ENCODE measurements at regions not wholly inside any gene's neighbourhood (a gene's known extent, or its start where the extent isn't known, plus 50 kb on each side); places are given as distances from the start of the nearest gene placed in this dataset.

DNA sequence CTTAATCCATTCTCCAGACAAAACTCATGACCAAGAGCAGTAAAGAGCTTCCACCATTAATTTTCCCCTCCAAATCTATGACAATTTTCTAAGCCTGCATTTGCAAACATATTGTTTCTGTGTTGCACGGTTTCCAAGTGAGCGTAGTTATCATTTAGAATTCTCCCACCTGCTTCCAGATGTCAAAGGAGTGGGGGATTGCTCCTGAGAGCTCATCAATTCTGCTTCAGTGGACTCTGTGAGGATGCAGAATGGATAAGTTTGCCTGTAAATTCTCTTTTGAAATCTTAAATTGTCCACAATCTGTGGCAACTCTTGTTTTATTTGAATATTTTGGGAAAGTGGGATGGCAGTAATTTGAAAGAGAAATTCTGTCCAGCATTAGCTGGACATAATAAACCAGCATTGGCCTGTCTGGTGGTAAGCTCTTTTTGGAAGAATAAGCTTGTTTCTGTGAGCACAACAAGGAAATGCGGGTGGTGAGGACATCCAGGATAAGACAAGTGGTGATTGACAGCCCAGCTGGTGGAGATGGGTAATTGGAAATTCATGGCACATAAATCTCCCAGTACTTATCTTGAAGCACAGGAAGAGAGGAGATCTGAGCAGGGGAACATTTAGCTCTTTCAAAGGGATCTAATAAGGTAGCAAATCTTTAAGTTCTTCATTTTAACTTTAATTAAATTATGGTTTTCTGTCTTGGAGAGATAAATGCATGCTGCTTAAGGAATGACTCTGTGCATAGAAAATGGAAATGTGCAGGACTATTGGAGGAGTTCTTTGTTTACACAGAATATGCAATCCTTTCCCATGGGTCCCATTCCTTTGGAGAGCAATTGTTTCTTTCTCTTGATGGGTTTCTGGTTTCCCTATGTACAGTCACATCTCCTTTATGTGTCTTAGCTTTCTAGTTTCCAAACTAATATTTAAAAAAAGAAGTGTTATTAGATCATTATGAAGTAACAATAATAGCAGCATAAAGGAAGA, 73.2 kb downstream of the FAT3 start:
- peaks cover 11% of the 10 kb centered on the region for H3K9me2 ChIP-seq (ENCODE audit: insufficient read depth)
- no peak for ATAC-seq
- 0 out of 2 replicates have a peak, but pooled peaks cover 4% of the 10 kb centered on the region for H3K36me3 ChIP-seq (ENCODE audit: insufficient read depth)
- Mint-ChIP-seq H3K27ac (no peak overlapping the region), H3K4me1 (peaks cover 81% of the 10 kb centered on the region), H3K4me3 (no peak overlapping the region), H3K27me3 (ENCODE audit: insufficient read depth, low read depth, poor library complexity) (peaks cover 3% of the 10 kb centered on the region), H3K36me3 (ENCODE audit: low read depth) (peaks cover 8% of the 10 kb centered on the region; the same call in 1 of the 3 replicates), H3K9me3 (no peaks in the 10 kb centered on the region)
- no peak overlapping the region for H2AFZ ChIP-seq
- no peak overlapping the region for H3K4me2 ChIP-seq
- H3K79me2 ChIP-seq (replicated peaks; ENCODE audit: insufficient read depth) = peaks cover 95% of the 10 kb centered on the region
- H3K4me1 ChIP-seq (ENCODE audit: insufficient read depth) = peaks cover 56% of the 10 kb centered on the region
- TF ChIP-seq POLR2AphosphoS5 (IDR thresholded peaks at IDR 0.05; ENCODE audit: low read depth) = no peak
- no peak for TF ChIP-seq ZNF331 (CRISPR knock-in tag; IDR thresholded peaks at IDR 0.05; ENCODE audit: low read depth)
- no peak for TF ChIP-seq ZNF462 (CRISPR knock-in tag; IDR thresholded peaks at IDR 0.05)
- no peak for TF ChIP-seq EZH2phosphoT487 (IDR thresholded peaks at IDR 0.05; ENCODE audit: unreplicated experiment)
- TF ChIP-seq CTCF (conservative IDR thresholded peaks at IDR 0.05; ENCODE audit: low read depth in 2 of 2) = no peak
- TF ChIP-seq STAT1 (IDR thresholded peaks at IDR 0.05; ENCODE audit: unreplicated experiment) = no peak
- no peak for TF ChIP-seq EZH2 (IDR thresholded peaks at IDR 0.05; ENCODE audit: low read depth, unreplicated experiment)
- no peak for TF ChIP-seq REST (IDR thresholded peaks at IDR 0.05; ENCODE audit: unreplicated experiment)
- no peak overlapping the region for H3K27ac ChIP-seq (ENCODE audit: low read depth)
- H3K4me3 ChIP-seq = no peak overlapping the region
- no peaks in the 10 kb centered on the region for H3K27me3 ChIP-seq (ENCODE audit: insufficient read depth)
- no peak for DNase-seq (ENCODE audit: low spot score)
- 0 out of 2 replicates have a peak, but pooled peaks cover 5% of the 10 kb centered on the region for H4K20me1 ChIP-seq (replicated peaks; ENCODE audit: insufficient read depth)
- no peaks in the 10 kb centered on the region for H3F3A ChIP-seq (replicated peaks; ENCODE audit: low read depth)

Data from GM23338 (cell line).